Mesenchymal stem cell (in vitro differentiated cells and primary cell): ENCODE measurements at regions not wholly inside any gene's neighbourhood (a gene's known extent, or its start where the extent isn't known, plus 50 kb on each side); places are given as distances from the start of the nearest gene placed in this dataset.

Source experiments
- DNase-seq: peaks from one replicate; pipeline ENCODE4 v3.0.0-alpha.2; 2013
- H2AFZ ChIP-seq: one replicate; pipeline ENCODE4 v1.6.1; 2013; ENCODE audit warnings: low read depth, mild to moderate bottlenecking, control low read depth, inconsistent platforms, low read length, moderate library complexity
- H2AK5ac ChIP-seq: 2 replicates; pipeline ENCODE4 v1.6.1; 2013; ENCODE audit warnings: low read length, moderate library complexity, mild to moderate bottlenecking, inconsistent platforms; ENCODE audit not compliant: severe bottlenecking
- H2BK120ac ChIP-seq: one replicate; pipeline ENCODE4 v1.6.1; 2013; ENCODE audit warnings: low read depth, mild to moderate bottlenecking, inconsistent platforms, low read length, moderate library complexity
- H2BK12ac ChIP-seq, 2 experiments: one replicate each; pipeline ENCODE4 v1.6.1; 2013; ENCODE audit warnings: inconsistent platforms in 2 of 2, low read length in 2 of 2, mild to moderate bottlenecking in 2 of 2, moderate library complexity in 2 of 2, control low read depth in 1 of 2
- H2BK15ac ChIP-seq: one replicate; pipeline ENCODE4 v1.6.1; 2013; ENCODE audit warnings: mild to moderate bottlenecking, low read depth, inconsistent platforms; ENCODE audit not compliant: poor library complexity, severe bottlenecking
- H2BK5ac ChIP-seq: 2 replicates; pipeline ENCODE4 v1.6.1; 2013; ENCODE audit warnings: low read depth, mild to moderate bottlenecking, low read length, control low read depth, inconsistent platforms; ENCODE audit not compliant: poor library complexity, severe bottlenecking
- H3K14ac ChIP-seq, 2 experiments: one replicate each; pipeline ENCODE4 v1.6.1; 2013; ENCODE audit warnings: inconsistent platforms in 2 of 2, low read length in 2 of 2, control low read depth in 1 of 2, mild to moderate bottlenecking in 1 of 2, moderate library complexity in 1 of 2
- H3K18ac ChIP-seq, 2 experiments: one replicate each; pipeline ENCODE4 v1.6.1; 2013; ENCODE audit warnings: inconsistent platforms in 2 of 2, low read length in 2 of 2, control low read depth in 1 of 2, low read depth in 1 of 2, mild to moderate bottlenecking in 1 of 2
- H3K23ac ChIP-seq, 2 experiments: one replicate each; pipeline ENCODE4 v1.6.1; 2013; ENCODE audit warnings: inconsistent platforms in 2 of 2, low read length in 2 of 2, mild to moderate bottlenecking in 2 of 2, moderate library complexity in 2 of 2, control low read depth in 1 of 2
- H3K27ac ChIP-seq: 2 replicates; pipeline ENCODE4 v1.5.1; 2013; ENCODE audit warnings: mild to moderate bottlenecking, moderate library complexity, low read length, control low read depth, inconsistent platforms; ENCODE audit not compliant: poor library complexity, severe bottlenecking
- H3K27me3 ChIP-seq, 2 experiments: 2 replicates each; pipeline versions ENCODE4 v1.6.1 to v1.7.0; 2013; ENCODE audit warnings: low read length in 2 of 2, mild to moderate bottlenecking in 2 of 2, moderate library complexity in 2 of 2, control low read depth in 1 of 2, inconsistent platforms in 1 of 2; ENCODE audit not compliant: control insufficient read depth in 1 of 2, insufficient read depth in 1 of 2
- H3K36me3 ChIP-seq, 2 experiments: 2 replicates each; pipeline versions ENCODE4 v1.6.1 to v1.7.0; 2013; ENCODE audit warnings: low read length in 2 of 2, control low read depth in 1 of 2, inconsistent platforms in 1 of 2, low read depth in 1 of 2, mild to moderate bottlenecking in 1 of 2; ENCODE audit not compliant: insufficient read depth in 2 of 2, control insufficient read depth in 1 of 2
- H3K4ac ChIP-seq, 2 experiments: one replicate each; pipeline ENCODE4 v1.6.1; 2013; ENCODE audit warnings: inconsistent platforms in 2 of 2, low read length in 2 of 2, mild to moderate bottlenecking in 2 of 2, moderate library complexity in 2 of 2, control low read depth in 1 of 2, low read depth in 1 of 2
- H3K4me1 ChIP-seq: 2 replicates; pipeline ENCODE4 v1.6.1; 2013; ENCODE audit warnings: low read depth, low read length, control low read depth; ENCODE audit not compliant: control insufficient read depth, insufficient read depth
- H3K4me2 ChIP-seq: 2 replicates; pipeline ENCODE4 v1.6.1; 2013; ENCODE audit warnings: low read length, mild to moderate bottlenecking, inconsistent platforms; ENCODE audit not compliant: poor library complexity, severe bottlenecking
- H3K4me3 ChIP-seq, 2 experiments: 2 replicates each; pipeline versions ENCODE4 v1.5.1 to v1.7.0; 2013; ENCODE audit warnings: low read length in 2 of 2, mild to moderate bottlenecking in 2 of 2, control low read depth in 1 of 2, low read depth in 1 of 2; ENCODE audit not compliant: insufficient read depth in 1 of 2
- H3K79me1 ChIP-seq: replicated peaks from 2 replicates; pipeline ENCODE4 v1.6.1; 2013; ENCODE audit warnings: mild to moderate bottlenecking, control low read depth, low read length, inconsistent platforms; ENCODE audit not compliant: poor library complexity, severe bottlenecking
- H3K9ac ChIP-seq: 2 replicates; pipeline ENCODE4 v1.7.0; 2013; ENCODE audit warnings: mild to moderate bottlenecking, low read length, moderate library complexity
- H3K9me3 ChIP-seq: 2 replicates; pipeline ENCODE4 v1.7.0; 2013; ENCODE audit warnings: mild to moderate bottlenecking, low read length; ENCODE audit not compliant: control insufficient read depth
- H4K8ac ChIP-seq: one replicate; pipeline ENCODE4 v1.6.1; 2013; ENCODE audit warnings: inconsistent platforms, mild to moderate bottlenecking, low read length, moderate library complexity
- H4K91ac ChIP-seq: one replicate; pipeline ENCODE4 v1.6.1; 2013; ENCODE audit warnings: mild to moderate bottlenecking, low read length, inconsistent platforms
- WGBS: methylation state at CpG from one replicate; pipeline ENCODE4 v1.1.7; 2013; ENCODE audit warnings: mixed read lengths; 5-methylcytosine and 5-hydroxymethylcytosine counted together

DNA sequence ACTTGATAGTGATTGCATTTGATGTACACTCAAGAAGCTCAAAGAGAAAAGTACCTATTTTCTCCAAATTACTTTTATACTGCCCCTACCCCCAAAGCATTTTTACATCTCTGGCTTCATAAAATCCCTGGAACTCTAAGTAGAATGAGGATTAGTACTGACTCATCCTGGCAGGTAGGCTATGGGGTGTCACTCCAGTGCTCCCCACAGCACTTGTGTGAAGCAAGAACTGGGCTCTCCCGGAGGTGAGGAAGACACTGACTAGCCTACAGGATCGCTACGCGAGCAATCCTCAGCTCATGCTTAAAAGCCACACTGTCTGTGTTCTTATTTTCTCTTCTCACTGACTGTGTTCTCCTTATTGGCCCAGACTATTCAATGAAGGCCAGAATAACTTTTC, 90.4 kb upstream of the NDP start:
- Histone ChIP-seq H3K9me3 (no peaks in the 10 kb centered on the region), H2AK5ac (no peak overlapping the region), H2BK5ac (no peak overlapping the region), H3K4me2 (no peak overlapping the region), H3K27ac (no peak overlapping the region), H4K8ac (no peak overlapping the region), H3K9ac (no peak overlapping the region), H3K14ac (no peak overlapping the region), H2BK15ac (no peak overlapping the region), H3K27me3 (peaks cover 0 to 45% of the 10 kb centered on the region in 2 experiments), H2BK120ac (no peak overlapping the region), H2BK12ac (no peak overlapping the region), H2AFZ (no peak overlapping the region), H3K79me1 (no peaks in the 10 kb centered on the region), H3K4ac (no peak overlapping the region), H3K23ac (no peak overlapping the region), H3K18ac (no peak overlapping the region), H3K4me1 (no peaks in the 10 kb centered on the region), H4K91ac (no peak overlapping the region), H3K36me3 (no peaks in the 10 kb centered on the region), H3K4me3 (no peak overlapping the region)
- no peak for DNase-seq
- WGBS = 96% methylated on average over 4 of the region's 4 CpGs

DNA sequence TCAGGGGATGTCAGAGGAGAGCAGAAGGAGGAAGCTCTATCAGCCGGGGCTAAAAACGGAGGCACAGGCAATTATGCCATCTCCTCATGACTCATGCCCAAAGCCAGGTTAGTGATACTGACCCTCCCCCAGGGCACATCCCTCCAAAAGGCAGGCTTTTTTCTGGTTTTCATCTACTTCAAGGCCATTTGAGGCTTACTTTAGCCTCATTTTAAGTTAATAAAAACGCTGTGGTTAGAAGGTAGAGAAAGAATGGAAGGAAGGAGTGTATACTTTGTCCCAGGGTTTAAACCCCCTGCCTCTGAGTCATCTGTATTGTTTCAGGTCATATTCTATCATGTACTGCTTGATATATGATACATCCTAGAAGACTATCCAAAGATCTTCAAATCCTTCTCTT, 89.7 kb upstream of the NDP start:
- H2AFZ ChIP-seq = no peak overlapping the region
- no peak overlapping the region for H4K8ac ChIP-seq
- no peak overlapping the region for H4K91ac ChIP-seq
- no peak overlapping the region for H3K14ac ChIP-seq
- no peak overlapping the region for H2BK120ac ChIP-seq
- peaks cover 0 to 43% of the 10 kb centered on the region in 2 experiments for H3K27me3 ChIP-seq
- 0% methylated on average over 2 of the region's 3 CpGs for WGBS
- H3K36me3 ChIP-seq = no peaks in the 10 kb centered on the region
- no peak overlapping the region for H3K9ac ChIP-seq
- no peak overlapping the region for H3K27ac ChIP-seq
- no peaks in the 10 kb centered on the region for H3K9me3 ChIP-seq
- no peak overlapping the region for H2BK15ac ChIP-seq
- H3K4ac ChIP-seq = no peak overlapping the region
- no peaks in the 10 kb centered on the region for H3K4me1 ChIP-seq
- no peak for DNase-seq
- H3K23ac ChIP-seq = no peak overlapping the region
- H3K4me2 ChIP-seq = no peak overlapping the region
- no peak overlapping the region for H3K18ac ChIP-seq
- H3K79me1 ChIP-seq = no peaks in the 10 kb centered on the region
- no peak overlapping the region for H2BK12ac ChIP-seq
- no peak overlapping the region for H2BK5ac ChIP-seq
- H2AK5ac ChIP-seq = no peak overlapping the region
- H3K4me3 ChIP-seq = no peak overlapping the region

DNA sequence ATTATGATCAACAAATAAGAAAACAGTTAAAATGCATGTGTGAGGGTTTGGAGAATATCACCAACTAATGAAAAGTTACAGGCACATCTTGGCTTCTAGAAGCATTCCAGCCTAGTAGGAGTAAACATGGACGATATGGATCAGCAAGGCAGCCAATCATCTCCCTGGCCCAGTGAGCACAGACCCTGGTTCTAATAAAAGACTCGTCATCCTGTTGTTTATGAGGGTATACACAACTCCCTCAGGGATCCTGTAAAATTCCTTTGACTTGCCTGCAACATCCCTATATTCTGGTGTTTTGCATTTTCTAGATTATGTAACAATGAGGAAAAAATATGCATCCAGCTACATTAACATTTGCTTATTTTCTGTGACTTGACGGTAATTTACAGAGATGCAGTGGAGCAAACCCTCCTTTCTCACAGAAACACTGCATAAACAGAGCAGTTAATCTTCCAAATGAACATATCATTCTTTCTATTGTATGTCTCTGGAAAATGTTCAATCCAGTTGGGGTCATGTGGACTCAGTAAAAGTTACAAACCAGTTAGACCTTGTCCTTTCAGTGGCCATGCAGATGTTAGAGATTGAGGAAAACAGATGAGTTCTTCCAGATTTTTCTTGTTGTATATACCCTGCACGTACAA, 88.9 kb upstream of the NDP start:
- 33% methylated on average over 2 of the region's 4 CpGs for WGBS
- H3K36me3 ChIP-seq = no peaks in the 10 kb centered on the region
- no peak overlapping the region for H3K4me2 ChIP-seq
- no peak overlapping the region for H3K14ac ChIP-seq
- no peak overlapping the region for H3K4me3 ChIP-seq
- no peak overlapping the region for H2AK5ac ChIP-seq
- no peak overlapping the region for H3K4ac ChIP-seq
- no peak overlapping the region for H4K8ac ChIP-seq
- H3K9me3 ChIP-seq = no peaks in the 10 kb centered on the region
- H3K27ac ChIP-seq = no peak overlapping the region
- DNase-seq = peak; percentile 29
- H2BK5ac ChIP-seq = no peak overlapping the region
- H2BK15ac ChIP-seq = no peak overlapping the region
- H3K9ac ChIP-seq = no peak overlapping the region
- peaks cover 0 to 45% of the 10 kb centered on the region in 2 experiments for H3K27me3 ChIP-seq
- no peak overlapping the region for H4K91ac ChIP-seq
- H2BK12ac ChIP-seq = no peak overlapping the region
- no peak overlapping the region for H3K23ac ChIP-seq
- H3K79me1 ChIP-seq = no peaks in the 10 kb centered on the region
- no peak overlapping the region for H2AFZ ChIP-seq
- H3K18ac ChIP-seq = no peak overlapping the region
- no peak overlapping the region for H2BK120ac ChIP-seq
- no peaks in the 10 kb centered on the region for H3K4me1 ChIP-seq

DNA sequence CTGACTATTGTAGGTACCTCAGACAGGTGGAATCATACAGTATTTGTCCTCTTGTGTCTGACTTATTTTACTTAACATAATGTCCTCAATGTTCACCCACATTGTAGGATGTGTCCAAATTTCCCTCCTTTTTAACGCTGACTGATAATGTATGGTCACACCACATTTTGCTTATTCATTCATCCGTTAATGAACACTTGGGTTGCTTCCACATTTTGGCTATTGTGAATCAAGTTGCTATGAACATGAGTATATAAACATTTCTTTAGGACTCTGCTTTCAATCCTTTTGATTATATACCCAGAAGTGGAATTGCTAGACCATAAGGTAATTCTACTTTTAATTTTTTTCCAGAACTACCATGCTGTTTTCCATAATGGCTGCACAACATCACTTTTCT, 87.0 kb upstream of the NDP start:
- peaks cover 0 to 54% of the 10 kb centered on the region in 2 experiments for H3K27me3 ChIP-seq

More for the DNA sequence above, 87.0 kb upstream of the NDP start:
- Histone ChIP-seq H3K9ac (no peak overlapping the region), H3K27ac (no peak overlapping the region), H3K4ac (no peak overlapping the region), H2AK5ac (no peak overlapping the region), H3K4me3 (no peak overlapping the region), H2BK15ac (no peak overlapping the region), H3K4me2 (no peak overlapping the region), H3K14ac (no peak overlapping the region), H3K36me3 (no peaks in the 10 kb centered on the region), H3K9me3 (no peaks in the 10 kb centered on the region), H4K91ac (no peak overlapping the region), H2BK12ac (no peak overlapping the region), H3K79me1 (no peaks in the 10 kb centered on the region), H2BK120ac (no peak overlapping the region), H2AFZ (no peak overlapping the region), H2BK5ac (no peak overlapping the region), H4K8ac (no peak overlapping the region), H3K18ac (no peak overlapping the region), H3K4me1 (no peaks in the 10 kb centered on the region), H3K23ac (no peak overlapping the region)
- WGBS = no CpG with 5 or more reads among the region's 2 CpGs
- DNase-seq = no peak
